ENCODE measurements at regions not wholly inside any gene's neighbourhood (a gene's known extent, or its start where the extent isn't known, plus 50 kb on each side); places are given as distances from the start of the nearest gene placed in this dataset.
A peak's percentile ranks its signal among the peaks of the same experiment; 100 is the strongest.

GRCh38 chr15:35195031-35195430, 109.9 kb upstream of the NANOGP8 start:
- Mint-ChIP-seq H3K27me3 (ENCODE audit: low read depth, unreplicated experiment) (no peaks in the 10 kb centered on the region), H3K36me3 (ENCODE audit: low read depth, unreplicated experiment) (no peaks in the 10 kb centered on the region), H3K4me3 (ENCODE audit: unreplicated experiment) (no peak overlapping the region), H3K4me1 (ENCODE audit: low read depth, unreplicated experiment) (peaks cover 5% of the 10 kb centered on the region), H3K9me3 (ENCODE audit: unreplicated experiment) (peaks cover 14% of the 10 kb centered on the region), H3K27ac (ENCODE audit: unreplicated experiment) (peak overlapping the region; percentile 20)
- no peak overlapping the region for H3K4me2 ChIP-seq (ENCODE audit: low read length)
- no peak overlapping the region for H2AFZ ChIP-seq (ENCODE audit: low read depth, low read length)
- H3K9ac ChIP-seq (ENCODE audit: low read length): no peak overlapping the region
- FAIRE-seq (no peak), DNase-seq (ENCODE audit: low read depth) (no peak)
- no peaks in the 10 kb centered on the region for H3K36me3 ChIP-seq (ENCODE audit: insufficient read depth, low read length)
- no peaks in the 10 kb centered on the region for H3K4me1 ChIP-seq (ENCODE audit: insufficient read depth, low read length)
- H3K27me3 ChIP-seq (ENCODE audit: insufficient read depth, low read length): no peaks in the 10 kb centered on the region
- no peaks in the 10 kb centered on the region for H3K9me3 ChIP-seq (ENCODE audit: insufficient read depth, low read depth, low read length)
- no peak for TF ChIP-seq EZH2 (IDR thresholded peaks at IDR 0.05; ENCODE audit: insufficient read depth, low read length)
- TF ChIP-seq CTCF (IDR thresholded peaks at IDR 0.05; ENCODE audit: insufficient read depth, low read depth, low read length): no peak
- no peak overlapping the region for H3K27ac ChIP-seq (ENCODE audit: low read depth, low read length)
- H3K4me3 ChIP-seq (ENCODE audit: insufficient read depth, low read depth, low read length): no peak overlapping the region
- H3K79me2 ChIP-seq (ENCODE audit: insufficient read depth, low read length): no peaks in the 10 kb centered on the region
- H4K20me1 ChIP-seq (ENCODE audit: insufficient read depth, low read length): no peaks in the 10 kb centered on the region

- Histone ChIP-seq H3K4me1 (ENCODE audit: insufficient read depth, low read length) (no peaks in the 10 kb centered on the region), H3K4me3 (ENCODE audit: insufficient read depth, low read depth, low read length) (no peak overlapping the region), H3K27ac (ENCODE audit: low read depth, low read length) (no peak overlapping the region), H3K27me3 (ENCODE audit: insufficient read depth, low read length) (no peaks in the 10 kb centered on the region), H2AFZ (ENCODE audit: low read depth, low read length) (no peak overlapping the region), H4K20me1 (ENCODE audit: insufficient read depth, low read length) (no peaks in the 10 kb centered on the region), H3K9ac (ENCODE audit: low read length) (no peak overlapping the region), H3K36me3 (ENCODE audit: insufficient read depth, low read length) (no peaks in the 10 kb centered on the region), H3K9me3 (ENCODE audit: insufficient read depth, low read depth, low read length) (no peaks in the 10 kb centered on the region), H3K4me2 (ENCODE audit: low read length) (no peak overlapping the region), H3K79me2 (ENCODE audit: insufficient read depth, low read length) (no peaks in the 10 kb centered on the region)
- DNase-seq (ENCODE audit: low read depth) (peak; percentile 6), FAIRE-seq (no peak)
- Mint-ChIP-seq H3K27me3 (ENCODE audit: low read depth, unreplicated experiment) (no peaks in the 10 kb centered on the region), H3K4me1 (ENCODE audit: low read depth, unreplicated experiment) (peaks cover 5% of the 10 kb centered on the region), H3K9me3 (ENCODE audit: unreplicated experiment) (peaks cover 14% of the 10 kb centered on the region), H3K4me3 (ENCODE audit: unreplicated experiment) (no peak overlapping the region), H3K36me3 (ENCODE audit: low read depth, unreplicated experiment) (no peaks in the 10 kb centered on the region), H3K27ac (ENCODE audit: unreplicated experiment) (peak overlapping the region; percentile 83)
- no peak for TF ChIP-seq EZH2 (IDR thresholded peaks at IDR 0.05; ENCODE audit: insufficient read depth, low read length)
- TF ChIP-seq CTCF (IDR thresholded peaks at IDR 0.05; ENCODE audit: insufficient read depth, low read depth, low read length): no peak
These were observed 109.2 kb upstream of the NANOGP8 start for GRCh38 chr15:35194296-35194695.

- no peaks in the 10 kb centered on the region for H3K27me3 Mint-ChIP-seq (ENCODE audit: low read depth, unreplicated experiment)
- Histone ChIP-seq H3K9me3 (ENCODE audit: insufficient read depth, low read depth, low read length) (no peaks in the 10 kb centered on the region), H3K79me2 (ENCODE audit: insufficient read depth, low read length) (no peaks in the 10 kb centered on the region), H3K27me3 (ENCODE audit: insufficient read depth, low read length) (no peaks in the 10 kb centered on the region), H3K9ac (ENCODE audit: low read length) (no peak overlapping the region), H3K4me1 (ENCODE audit: insufficient read depth, low read length) (no peaks in the 10 kb centered on the region), H3K4me3 (ENCODE audit: insufficient read depth, low read depth, low read length) (no peak overlapping the region), H3K27ac (ENCODE audit: low read depth, low read length) (no peak overlapping the region), H3K4me2 (ENCODE audit: low read length) (no peak overlapping the region), H4K20me1 (ENCODE audit: insufficient read depth, low read length) (no peaks in the 10 kb centered on the region), H3K36me3 (ENCODE audit: insufficient read depth, low read length) (no peaks in the 10 kb centered on the region), H2AFZ (ENCODE audit: low read depth, low read length) (no peak overlapping the region)
- no peak overlapping the region for H3K27ac Mint-ChIP-seq (ENCODE audit: unreplicated experiment)
- no peaks in the 10 kb centered on the region for H3K36me3 Mint-ChIP-seq (ENCODE audit: low read depth, unreplicated experiment)
- no peak for FAIRE-seq
- H3K4me1 Mint-ChIP-seq (ENCODE audit: low read depth, unreplicated experiment): peaks cover 5% of the 10 kb centered on the region
- DNase-seq (ENCODE audit: low read depth): no peak
- H3K4me3 Mint-ChIP-seq (ENCODE audit: unreplicated experiment): no peak overlapping the region
- H3K9me3 Mint-ChIP-seq (ENCODE audit: unreplicated experiment): peaks cover 14% of the 10 kb centered on the region
- TF ChIP-seq CTCF (IDR thresholded peaks at IDR 0.05; ENCODE audit: insufficient read depth, low read depth, low read length) (no peak), EZH2 (IDR thresholded peaks at IDR 0.05; ENCODE audit: insufficient read depth, low read length) (no peak)
These were observed 106.7 kb upstream of the NANOGP8 start for GRCh38 chr15:35191783-35192182.
